ENCODE measurements at regions not wholly inside any gene's neighbourhood (a gene's known extent, or its start where the extent isn't known, plus 50 kb on each side); places are given as distances from the start of the nearest gene placed in this dataset.

- TF ChIP-seq CHD7 (IDR thresholded peaks at IDR 0.05; ENCODE audit: insufficient replicate concordance, low read length) (no peak), TAF1 (IDR thresholded peaks at IDR 0.05; ENCODE audit: low read depth, low read length) (no peak)
These were observed 93.2 kb upstream of the TLE3 start (continued) for GRCh38 chr15:70190965-70191364.

Measured in H1 (cell line).